MM.1S (cell line): ENCODE measurements at regions not wholly inside any gene's neighbourhood (a gene's known extent, or its start where the extent isn't known, plus 50 kb on each side); places are given as distances from the start of the nearest gene placed in this dataset.

Source experiments
- EZH2phosphoT487 ChIP-seq: fragments of 300-600 bp; sonication (generic); IDR thresholded peaks from 2 replicates; pipeline ENCODE4 v1.6.1; 2018; ENCODE audit warnings: antibody characterized with exemption, low read length
- TF ChIP-seq, protein P1 (sequence below): fragments of 300-600 bp; sonication (generic); IDR thresholded peaks from 2 replicates; pipeline ENCODE4 v1.5.1; 2016; ENCODE audit warnings: antibody characterized with exemption, low read length, mixed read lengths

DNA sequence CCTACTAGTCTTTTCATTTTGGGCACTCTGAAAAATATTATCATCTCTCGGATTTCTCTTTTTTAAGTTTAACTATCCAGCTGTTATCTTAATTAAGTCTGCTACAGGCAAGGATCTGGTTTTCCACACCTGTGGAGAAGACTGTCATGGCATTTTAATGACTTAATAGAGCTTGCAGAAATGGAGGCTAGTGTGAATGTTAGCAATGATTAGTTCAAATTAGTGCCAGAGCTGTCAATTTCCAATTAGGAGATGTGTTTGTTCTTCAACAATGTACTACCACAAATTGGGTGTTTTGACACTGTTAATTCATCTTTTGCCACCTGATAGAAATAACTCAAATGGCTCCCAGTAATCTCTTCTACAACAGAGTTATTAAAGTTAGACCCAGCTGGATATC lies 2023.0 kb upstream of the CDH9 start:
- TF ChIP-seq, protein P1, sequence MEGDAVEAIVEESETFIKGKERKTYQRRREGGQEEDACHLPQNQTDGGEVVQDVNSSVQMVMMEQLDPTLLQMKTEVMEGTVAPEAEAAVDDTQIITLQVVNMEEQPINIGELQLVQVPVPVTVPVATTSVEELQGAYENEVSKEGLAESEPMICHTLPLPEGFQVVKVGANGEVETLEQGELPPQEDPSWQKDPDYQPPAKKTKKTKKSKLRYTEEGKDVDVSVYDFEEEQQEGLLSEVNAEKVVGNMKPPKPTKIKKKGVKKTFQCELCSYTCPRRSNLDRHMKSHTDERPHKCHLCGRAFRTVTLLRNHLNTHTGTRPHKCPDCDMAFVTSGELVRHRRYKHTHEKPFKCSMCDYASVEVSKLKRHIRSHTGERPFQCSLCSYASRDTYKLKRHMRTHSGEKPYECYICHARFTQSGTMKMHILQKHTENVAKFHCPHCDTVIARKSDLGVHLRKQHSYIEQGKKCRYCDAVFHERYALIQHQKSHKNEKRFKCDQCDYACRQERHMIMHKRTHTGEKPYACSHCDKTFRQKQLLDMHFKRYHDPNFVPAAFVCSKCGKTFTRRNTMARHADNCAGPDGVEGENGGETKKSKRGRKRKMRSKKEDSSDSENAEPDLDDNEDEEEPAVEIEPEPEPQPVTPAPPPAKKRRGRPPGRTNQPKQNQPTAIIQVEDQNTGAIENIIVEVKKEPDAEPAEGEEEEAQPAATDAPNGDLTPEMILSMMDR: no peak
- TF ChIP-seq EZH2phosphoT487: no peak
